ENCODE measurements at regions not wholly inside any gene's neighbourhood (a gene's known extent, or its start where the extent isn't known, plus 50 kb on each side); places are given as distances from the start of the nearest gene placed in this dataset.

- TF ChIP-seq CTCF (IDR thresholded peaks at IDR 0.05) (no peak), POLR2AphosphoS5 (IDR thresholded peaks at IDR 0.05) (no peak), POLR2A (IDR thresholded peaks at IDR 0.05; ENCODE audit: low read depth) (no peak)
Observed at GRCh38 chr3:72323773-72324172, 524.5 kb downstream of the SHQ1 start.

Measured in esophagus muscularis mucosa (tissue), 3 donors.